Type B pancreatic cell (in vitro differentiated cells): ENCODE measurements at regions not wholly inside any gene's neighbourhood (a gene's known extent, or its start where the extent isn't known, plus 50 kb on each side); places are given as distances from the start of the nearest gene placed in this dataset.
A peak's percentile ranks its signal among the peaks of the same experiment; 100 is the strongest.

Experiments used
- DNase-seq: peaks from one replicate; pipeline ENCODE4 v3.0.0; 2021; ENCODE audit warnings: mixed read lengths; ENCODE audit not compliant: unreplicated experiment; ENCODE audit errors: extremely low spot score
- H3K27ac Mint-ChIP-seq: 2 replicates; pipeline ENCODE4 v1.8.0; 2021; ENCODE audit warnings: mild to moderate bottlenecking, mixed read lengths
- H3K27me3 Mint-ChIP-seq: 2 replicates; pipeline ENCODE4 v1.8.0; 2021; ENCODE audit warnings: mixed read lengths
- H3K36me3 Mint-ChIP-seq: 2 replicates; pipeline ENCODE4 v1.8.0; 2021; ENCODE audit warnings: mixed read lengths
- H3K4me1 Mint-ChIP-seq: one replicate; pipeline ENCODE4 v1.8.0; 2021; ENCODE audit warnings: mixed read lengths; ENCODE audit not compliant: unreplicated experiment
- H3K4me3 Mint-ChIP-seq: 2 replicates; pipeline ENCODE4 v1.8.0; 2021; ENCODE audit warnings: mild to moderate bottlenecking, mixed read lengths
- H3K9me3 Mint-ChIP-seq: 2 replicates; pipeline ENCODE4 v1.8.0; 2021; ENCODE audit warnings: mixed read lengths
- TF ChIP-seq, protein P1 (sequence below): fragments of 200-600 bp; sonication (generic); conservative IDR thresholded peaks from 2 replicates; pipeline ENCODE4 v1.5.0; 2021; ENCODE audit warnings: antibody characterized with exemption, mild to moderate bottlenecking

DNA sequence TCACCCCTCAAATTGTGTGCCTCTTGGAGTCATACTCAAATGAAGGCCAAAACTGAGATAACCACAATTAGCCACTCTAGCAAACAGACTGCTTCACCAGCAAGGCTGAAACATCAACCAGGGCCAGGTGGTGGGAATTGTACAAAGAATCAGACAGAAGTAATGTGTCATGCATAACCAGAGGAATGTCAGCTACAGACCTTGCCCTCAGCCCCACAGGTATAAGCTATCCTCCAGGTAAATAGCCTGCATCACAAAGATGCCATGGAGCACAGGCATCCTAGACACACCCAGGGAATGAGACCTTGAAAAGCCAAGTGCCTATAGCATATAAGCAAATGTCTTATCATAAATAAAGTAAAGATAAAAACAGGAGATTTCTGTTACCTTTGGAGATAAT lies 242.7 kb downstream of the CETN3 start:
- H3K9me3 Mint-ChIP-seq = no peaks in the 10 kb centered on the region
- no peak overlapping the region for H3K27ac Mint-ChIP-seq
- H3K27me3 Mint-ChIP-seq = no peaks in the 10 kb centered on the region
- DNase-seq = no peak
- H3K4me1 Mint-ChIP-seq = no peaks in the 10 kb centered on the region
- TF ChIP-seq, protein P1, sequence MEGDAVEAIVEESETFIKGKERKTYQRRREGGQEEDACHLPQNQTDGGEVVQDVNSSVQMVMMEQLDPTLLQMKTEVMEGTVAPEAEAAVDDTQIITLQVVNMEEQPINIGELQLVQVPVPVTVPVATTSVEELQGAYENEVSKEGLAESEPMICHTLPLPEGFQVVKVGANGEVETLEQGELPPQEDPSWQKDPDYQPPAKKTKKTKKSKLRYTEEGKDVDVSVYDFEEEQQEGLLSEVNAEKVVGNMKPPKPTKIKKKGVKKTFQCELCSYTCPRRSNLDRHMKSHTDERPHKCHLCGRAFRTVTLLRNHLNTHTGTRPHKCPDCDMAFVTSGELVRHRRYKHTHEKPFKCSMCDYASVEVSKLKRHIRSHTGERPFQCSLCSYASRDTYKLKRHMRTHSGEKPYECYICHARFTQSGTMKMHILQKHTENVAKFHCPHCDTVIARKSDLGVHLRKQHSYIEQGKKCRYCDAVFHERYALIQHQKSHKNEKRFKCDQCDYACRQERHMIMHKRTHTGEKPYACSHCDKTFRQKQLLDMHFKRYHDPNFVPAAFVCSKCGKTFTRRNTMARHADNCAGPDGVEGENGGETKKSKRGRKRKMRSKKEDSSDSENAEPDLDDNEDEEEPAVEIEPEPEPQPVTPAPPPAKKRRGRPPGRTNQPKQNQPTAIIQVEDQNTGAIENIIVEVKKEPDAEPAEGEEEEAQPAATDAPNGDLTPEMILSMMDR = no peak
- H3K4me3 Mint-ChIP-seq = no peak overlapping the region
- H3K36me3 Mint-ChIP-seq = no peaks in the 10 kb centered on the region

DNA sequence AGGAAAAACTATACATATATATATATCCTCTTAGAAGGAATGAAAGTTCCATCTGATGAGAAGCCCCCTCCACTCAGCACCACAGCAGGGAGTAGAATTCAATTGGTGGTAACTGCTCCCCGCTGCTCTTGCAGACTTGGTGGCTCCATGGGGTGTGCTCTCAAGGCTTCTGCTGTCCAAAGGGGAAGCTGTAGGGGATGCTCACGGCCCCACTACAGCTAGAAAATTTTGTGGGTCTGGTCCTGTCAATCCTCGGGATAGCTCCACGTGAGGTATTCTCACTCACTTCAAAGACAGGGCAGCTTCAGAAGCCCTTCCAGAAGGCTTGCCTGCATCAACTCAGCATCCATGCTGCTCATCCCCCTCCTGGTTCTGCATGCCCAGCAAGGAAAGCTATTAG lies 247.2 kb downstream of the CETN3 start:
- Mint-ChIP-seq H3K27me3 (no peaks in the 10 kb centered on the region), H3K27ac (no peak overlapping the region), H3K9me3 (no peaks in the 10 kb centered on the region), H3K36me3 (no peaks in the 10 kb centered on the region), H3K4me1 (no peaks in the 10 kb centered on the region), H3K4me3 (no peak overlapping the region)
- no peak for DNase-seq
- TF ChIP-seq, protein P1 = no peak

DNA sequence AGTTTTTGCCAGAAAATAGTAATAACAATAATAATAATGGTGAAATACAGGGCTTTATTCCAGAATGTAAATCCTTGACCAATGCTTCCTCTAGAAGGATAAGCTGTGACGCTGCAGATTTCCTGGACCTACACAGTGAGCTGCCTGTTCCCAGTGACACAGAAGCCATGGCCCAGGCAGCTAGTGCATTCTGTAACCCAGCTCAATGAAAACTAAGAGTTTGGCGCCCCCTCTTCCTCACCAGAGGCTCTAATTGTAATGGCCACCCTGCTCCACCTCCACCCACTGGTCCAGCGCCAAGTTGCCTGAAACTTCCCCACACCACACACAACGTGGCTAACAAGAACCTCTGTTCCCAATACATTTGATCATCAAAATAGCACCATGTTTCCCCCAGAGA lies 248.1 kb downstream of the CETN3 start:
- H3K4me1 Mint-ChIP-seq = no peaks in the 10 kb centered on the region
- TF ChIP-seq, protein P1 = peak; percentile 48
- H3K27ac Mint-ChIP-seq = no peak overlapping the region
- H3K36me3 Mint-ChIP-seq = no peaks in the 10 kb centered on the region
- H3K4me3 Mint-ChIP-seq = no peak overlapping the region
- no peaks in the 10 kb centered on the region for H3K9me3 Mint-ChIP-seq
- H3K27me3 Mint-ChIP-seq = no peaks in the 10 kb centered on the region
- DNase-seq = no peak

DNA sequence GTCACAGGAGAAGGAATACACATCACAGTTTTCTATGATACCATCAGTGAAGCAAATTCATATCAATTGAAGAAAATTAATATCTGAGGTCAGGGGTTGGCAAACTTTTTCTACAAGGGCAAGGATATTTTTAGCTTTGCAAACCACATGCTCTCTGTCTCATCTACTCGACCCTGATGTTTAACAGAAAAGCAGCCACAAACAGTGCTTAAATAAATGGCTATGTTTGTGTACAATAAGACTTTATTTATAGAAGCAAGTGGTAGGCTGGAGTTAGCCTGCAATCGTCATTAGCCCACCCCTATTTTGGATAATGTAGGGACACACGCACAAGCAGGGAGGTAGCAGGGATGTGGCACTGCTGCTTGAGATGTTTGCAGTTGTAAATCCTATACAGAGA lies 251.4 kb downstream of the CETN3 start:
- TF ChIP-seq, protein P1 = no peak
- Mint-ChIP-seq H3K4me1 (no peaks in the 10 kb centered on the region), H3K27me3 (no peaks in the 10 kb centered on the region), H3K9me3 (no peaks in the 10 kb centered on the region), H3K27ac (no peak overlapping the region), H3K4me3 (no peak overlapping the region), H3K36me3 (peaks cover 3% of the 10 kb centered on the region)
- DNase-seq = no peak

DNA sequence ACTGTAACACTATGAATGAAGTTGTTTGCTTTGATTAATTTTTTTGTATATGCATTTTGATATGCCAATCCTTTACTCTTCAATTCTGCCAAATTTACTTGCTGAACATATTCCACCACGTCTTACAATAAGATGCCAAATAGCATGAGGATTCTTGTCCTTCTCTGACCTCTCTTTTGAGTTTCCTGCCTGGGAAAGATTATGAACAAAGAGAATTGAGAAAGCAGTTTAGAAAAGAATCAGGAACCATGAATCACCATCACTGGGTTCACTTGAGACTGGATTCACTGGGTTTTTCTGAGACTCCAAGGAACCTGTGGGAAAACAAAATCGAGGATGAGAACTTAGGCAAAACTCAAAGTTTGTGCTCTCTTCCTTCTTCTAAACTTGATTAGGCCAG lies 256.5 kb downstream of the CETN3 start:
- Mint-ChIP-seq H3K27me3 (no peaks in the 10 kb centered on the region), H3K36me3 (peaks cover 3% of the 10 kb centered on the region), H3K9me3 (no peaks in the 10 kb centered on the region), H3K27ac (no peak overlapping the region), H3K4me1 (no peaks in the 10 kb centered on the region), H3K4me3 (no peak overlapping the region)
- TF ChIP-seq, protein P1 = no peak
- no peak for DNase-seq

DNA sequence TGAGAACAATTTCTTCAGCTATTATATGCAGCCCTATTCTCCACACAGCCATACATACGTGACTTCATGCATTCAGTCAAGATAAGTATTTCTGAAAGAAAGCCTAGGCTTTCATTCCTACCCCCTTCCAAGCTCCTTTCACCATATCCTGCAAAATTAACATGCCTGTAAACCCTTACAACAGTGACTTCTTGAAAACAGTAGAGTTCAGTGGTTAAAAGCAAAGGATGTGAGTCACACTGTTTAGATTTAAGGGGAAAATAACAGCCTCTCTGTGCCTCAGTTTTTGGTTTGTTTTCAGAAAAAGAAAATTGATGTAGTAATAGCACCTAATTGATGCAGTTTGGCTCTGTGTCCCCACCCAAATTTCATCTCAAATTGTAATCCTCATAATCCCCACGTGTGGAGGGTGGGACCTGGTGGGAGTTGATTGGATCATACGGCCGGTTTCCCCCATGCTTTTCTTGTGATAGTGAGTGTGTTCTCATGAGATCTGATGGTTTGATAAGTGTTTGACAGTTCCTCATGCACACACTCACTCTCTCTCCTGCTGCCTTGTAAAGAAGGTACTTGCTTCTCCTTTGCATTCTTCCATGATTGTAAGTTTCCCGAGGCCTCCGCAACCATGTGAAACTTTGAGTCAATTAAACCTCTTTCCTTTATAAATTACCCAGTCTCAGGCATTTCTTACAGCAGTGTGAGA lies 264.8 kb downstream of the CETN3 start:
- Mint-ChIP-seq H3K4me3 (no peak overlapping the region), H3K9me3 (no peaks in the 10 kb centered on the region), H3K4me1 (no peaks in the 10 kb centered on the region), H3K27ac (no peak overlapping the region), H3K27me3 (no peaks in the 10 kb centered on the region), H3K36me3 (no peaks in the 10 kb centered on the region)
- TF ChIP-seq, protein P1 = no peak
- no peak for DNase-seq
